K562 (cell line): ENCODE measurements at regions not wholly inside any gene's neighbourhood (a gene's known extent, or its start where the extent isn't known, plus 50 kb on each side); places are given as distances from the start of the nearest gene placed in this dataset.

Experiments
- ATAC-seq: fragments of 200-7000 bp; cut with Tn5 transposase; 3 replicates; pipeline ENCODE4 v1.9.1; 2020; ENCODE audit warnings: moderate library complexity
- BruUV-seq: library from RNA; stranded (reverse); fragments of 400-500 nt; replicated peaks from 2 replicates; lab custom pipeline; 2021; lab: Mats Ljungman, UMichigan
- CTCF ChIA-PET: fragments of 300-600 bp; formaldehyde crosslinking; extraction: SDS; loops from one replicate; lab custom pipeline; 2021; ENCODE audit warnings: low intra/inter-chr PET ratio; lab: Yijun Ruan, JAX
- POLR2A ChIA-PET: fragments of 300-600, 350-650 bp; sonication (Branson Sonifier 250); formaldehyde crosslinking; extraction: SDS; loops from one replicate; lab custom pipeline; 2021; ENCODE audit warnings: antibody characterized with exemption, inconsistent platforms; lab: Yijun Ruan, JAX
- DNase-seq, 4 experiments: peaks; one replicate each; pipeline versions ENCODE4 v3.0.0 to v3.0.0-alpha.2; 2011 to 2018; ENCODE audit warnings: low spot score in 3 of 4, mixed read lengths in 3 of 4; ENCODE audit errors: extremely low read depth in 1 of 4
- FAIRE-seq: peaks from 2 replicates; lab custom pipeline; 2011; peaks lifted over from hg19 to GRCh38; lab: Jason Lieb, UNC
- H2AFZ ChIP-seq: 2 replicates; pipeline ENCODE4 v1.6.0; 2011; ENCODE audit warnings: low read depth, low read length, control low read depth, inconsistent platforms
- H3K27ac ChIP-seq: fragments of 200-600 bp; 3 replicates; pipeline ENCODE4 v1.8.0; 2011; ENCODE audit warnings: low read depth, mild to moderate bottlenecking, control low read depth, inconsistent platforms, low read length, moderate library complexity, mixed read lengths; ENCODE audit errors: extremely low read depth
- H3K27me3 ChIP-seq, 2 experiments: fragments of 300-600 bp in 1 of 2; 2 replicates in 1 of 2; 3 replicates in 1 of 2; pipeline versions ENCODE4 v1.6.0 to v1.8.0; 2011; ENCODE audit warnings: inconsistent platforms in 2 of 2, low read length in 2 of 2, mild to moderate bottlenecking in 1 of 2, mixed read lengths in 1 of 2, moderate library complexity in 1 of 2; ENCODE audit not compliant: control insufficient read depth in 2 of 2, insufficient read depth in 2 of 2
- H3K36me3 ChIP-seq: fragments of 300-600 bp; 3 replicates; pipeline ENCODE4 v1.8.0; 2011; ENCODE audit warnings: mild to moderate bottlenecking, low read length, inconsistent platforms; ENCODE audit not compliant: control insufficient read depth, insufficient read depth
- H3K4me1 ChIP-seq, 2 experiments: fragments of 200-600 bp in 1 of 2; replicated peaks in 1 of 2; 2 replicates in 1 of 2; 3 replicates in 1 of 2; pipeline versions ENCODE4 v1.5.1 to v1.8.0; 2011; ENCODE audit warnings: inconsistent platforms in 2 of 2, low read length in 2 of 2, mild to moderate bottlenecking in 1 of 2, mixed read lengths in 1 of 2, moderate library complexity in 1 of 2; ENCODE audit not compliant: control insufficient read depth in 2 of 2, insufficient read depth in 2 of 2
- H3K4me2 ChIP-seq: 2 replicates; pipeline ENCODE4 v1.6.1; 2011; ENCODE audit warnings: low read length, control low read depth, inconsistent platforms, mixed read lengths; ENCODE audit not compliant: insufficient read depth
- H3K4me3 ChIP-seq: fragments of 200-600 bp; sonication (generic), shearing (Covaris generic); 2 replicates; pipeline ENCODE4 v1.5.1; 2016; ENCODE audit warnings: control low read depth, inconsistent platforms
- H3K79me2 ChIP-seq: fragments of 200-600 bp; 3 replicates; pipeline ENCODE4 v1.8.0; 2011; ENCODE audit warnings: low read length, inconsistent platforms; ENCODE audit not compliant: control insufficient read depth, insufficient read depth
- H3K9ac ChIP-seq, 2 experiments: 2 replicates each; pipeline versions ENCODE4 v1.6.0 to v1.6.1; 2011; ENCODE audit warnings: low read depth in 2 of 2, low read length in 2 of 2, control low read depth in 1 of 2, inconsistent platforms in 1 of 2, mild to moderate bottlenecking in 1 of 2, mixed read lengths in 1 of 2; ENCODE audit not compliant: insufficient read depth in 1 of 2
- H3K9me1 ChIP-seq: one replicate; pipeline ENCODE4 v1.6.0; 2011; ENCODE audit warnings: inconsistent platforms, mild to moderate bottlenecking, low read length, moderate library complexity; ENCODE audit not compliant: control insufficient read depth, insufficient read depth
- H3K9me3 ChIP-seq: replicated peaks from 2 replicates; pipeline ENCODE4 v1.5.1; 2011; ENCODE audit warnings: low read depth, low read length, inconsistent platforms; ENCODE audit not compliant: control insufficient read depth, insufficient read depth
- H4K20me1 ChIP-seq: replicated peaks from 2 replicates; pipeline ENCODE4 v1.6.1; 2011; ENCODE audit warnings: low read length, inconsistent platforms, mixed read lengths; ENCODE audit not compliant: control insufficient read depth, insufficient read depth
- MYBL2 ChIP-seq, 2 experiments: fragments of 450-650 bp in 1 of 2; sonication (generic) in 1 of 2; formaldehyde crosslinking in 1 of 2; IDR thresholded peaks; 2 replicates each; pipeline versions ENCODE4 v1.6.1 to v1.8.1; 2017 to 2022; ENCODE audit warnings: borderline replicate concordance in 1 of 2, inconsistent platforms in 1 of 2, low read depth in 1 of 2, mild to moderate bottlenecking in 1 of 2, missing genetic modification reagents in 1 of 2, moderate library complexity in 1 of 2
- PKNOX1 ChIP-seq: fragments of 450-650 bp; IDR thresholded peaks from 2 replicates; pipeline ENCODE4 v1.6.1; 2016
- TAF15 ChIP-seq: fragments of 200-400 bp; formaldehyde crosslinking; IDR thresholded peaks from 2 replicates; pipeline ENCODE4 v1.6.1; 2017; ENCODE audit warnings: mild to moderate bottlenecking, low read depth, low read length, moderate library complexity
- ZBTB17 ChIP-seq: fragments of 450-650 bp; formaldehyde crosslinking; IDR thresholded peaks from 2 replicates; pipeline ENCODE4 v1.4.0; 2020; ENCODE audit warnings: mild to moderate bottlenecking
- ZNF143 ChIP-seq: sonication (generic); formaldehyde crosslinking; IDR thresholded peaks from 2 replicates; pipeline ENCODE4 v1.9.0; 2022; ENCODE audit warnings: mild to moderate bottlenecking, missing genetic modification reagents
- ZNF431 ChIP-seq: sonication (generic); formaldehyde crosslinking; IDR thresholded peaks from 2 replicates; pipeline ENCODE4 v1.8.0; 2022; ENCODE audit warnings: mild to moderate bottlenecking, missing genetic modification reagents
- ZNF445 ChIP-seq: fragments of 250-450 bp; sonication (Bioruptor Pico); IDR thresholded peaks from 2 replicates; pipeline ENCODE4 v1.4.0; 2020; ENCODE audit warnings: low read depth, mild to moderate bottlenecking, moderate library complexity
- WGBS: fragments of 100-300 bp; shearing (Covaris generic); methylation state at CpG from one replicate; pipeline ENCODE4 v1.1.6; 2016; ENCODE audit warnings: low coverage, mixed read lengths; ENCODE audit not compliant: insufficient coverage; ENCODE audit errors: missing lambda C conversion rate; 5-methylcytosine and 5-hydroxymethylcytosine counted together
- in situ Hi-C: fragments of 300-500 bp; cut with MboI; formaldehyde crosslinking; loops from 4 replicates; pipeline ENCODE4 v1.15.0; 2018; ENCODE audit warnings: inconsistent platforms, mixed read lengths
- intact Hi-C: fragments of 100-400 bp; cut with micrococcal nuclease; formaldehyde crosslinking; loops from 2 replicates; pipeline ENCODE4 v1.14.2; 2022
- TF ChIP-seq, protein P1 (sequence below): sonication (generic); formaldehyde crosslinking; IDR thresholded peaks from 2 replicates; pipeline ENCODE4 v1.8.1; 2022; ENCODE audit warnings: missing genetic modification reagents
- TF ChIP-seq, protein P2 (sequence below), 2 experiments: fragments of 450-650 bp in 1 of 2; sonication (generic) in 1 of 2; formaldehyde crosslinking; conservative IDR thresholded peaks; 2 replicates each; pipeline versions ENCODE4 v1.4.0 to v1.8.1; 2020 to 2022; ENCODE audit warnings: mild to moderate bottlenecking in 1 of 2, missing genetic modification reagents in 1 of 2

DNA sequence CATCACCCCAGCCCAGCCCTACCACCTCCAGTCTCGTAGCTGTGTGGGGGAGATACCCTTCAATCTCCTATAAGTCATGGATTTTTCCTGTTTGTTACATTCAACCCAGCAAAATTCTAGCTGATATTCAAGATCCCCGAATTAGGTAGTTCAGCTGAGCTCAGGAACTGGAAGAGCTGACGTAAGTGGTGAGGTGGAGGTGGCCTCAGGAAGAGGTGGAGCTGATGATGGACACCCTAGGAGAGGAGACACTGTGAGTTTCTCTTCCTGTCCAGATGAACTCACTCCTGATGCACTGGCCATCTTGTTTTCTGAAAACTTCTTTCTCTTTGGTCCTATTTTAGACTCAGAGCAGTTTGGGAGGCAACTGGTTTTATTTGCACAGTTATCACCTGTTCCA lies 90.5 kb upstream of the PITRM1 start (continued):
- no peak for TF ChIP-seq PKNOX1

DNA sequence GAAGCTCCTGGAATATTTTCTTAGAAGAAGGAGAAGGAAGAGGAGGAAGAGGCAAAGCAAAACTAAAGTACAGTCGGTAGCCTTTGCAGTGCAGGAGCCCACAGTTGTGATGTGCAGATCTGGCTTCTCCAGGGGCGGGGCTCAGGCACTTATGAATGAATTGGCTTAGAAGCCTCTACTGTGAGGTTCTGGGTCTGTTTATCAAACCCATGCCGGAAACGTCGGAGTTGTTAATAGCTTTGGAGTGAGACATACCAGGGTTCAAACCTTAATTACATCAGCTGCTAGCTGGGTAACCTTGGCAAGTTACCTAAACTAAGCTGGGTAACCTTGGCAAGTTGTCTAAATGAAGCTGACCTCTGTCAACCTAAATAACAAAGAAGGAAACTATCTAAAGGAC lies 89.3 kb upstream of the PITRM1 start:
- 2% methylated on average over 5 of the region's 5 CpGs for WGBS
- no peak overlapping the region for H3K4me2 ChIP-seq
- H3K79me2 ChIP-seq = no peaks in the 10 kb centered on the region
- ChIA-PET POLR2A (interaction anchor here (0.6 to 1.0 kb wide), 3 partner anchors 46 to 90 kb away, joined by 3 read pairs; no protein-coding TSS in a partner anchor), CTCF (no interaction called here)
- no peaks in the 10 kb centered on the region for H3K36me3 ChIP-seq
- no TSS peak for BruUV-seq
- no peak overlapping the region for H3K27ac ChIP-seq
- TF ChIP-seq, protein P1, sequence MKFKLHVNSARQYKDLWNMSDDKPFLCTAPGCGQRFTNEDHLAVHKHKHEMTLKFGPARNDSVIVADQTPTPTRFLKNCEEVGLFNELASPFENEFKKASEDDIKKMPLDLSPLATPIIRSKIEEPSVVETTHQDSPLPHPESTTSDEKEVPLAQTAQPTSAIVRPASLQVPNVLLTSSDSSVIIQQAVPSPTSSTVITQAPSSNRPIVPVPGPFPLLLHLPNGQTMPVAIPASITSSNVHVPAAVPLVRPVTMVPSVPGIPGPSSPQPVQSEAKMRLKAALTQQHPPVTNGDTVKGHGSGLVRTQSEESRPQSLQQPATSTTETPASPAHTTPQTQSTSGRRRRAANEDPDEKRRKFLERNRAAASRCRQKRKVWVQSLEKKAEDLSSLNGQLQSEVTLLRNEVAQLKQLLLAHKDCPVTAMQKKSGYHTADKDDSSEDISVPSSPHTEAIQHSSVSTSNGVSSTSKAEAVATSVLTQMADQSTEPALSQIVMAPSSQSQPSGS = no peak
- no peak for TF ChIP-seq ZNF143 (CRISPR knock-in tag)
- no peak for TF ChIP-seq ZBTB17 (CRISPR knock-in tag)
- no peak for TF ChIP-seq ZNF431
- no peak for TF ChIP-seq ZNF445 (CRISPR knock-in tag)
- TF ChIP-seq, protein P2, sequence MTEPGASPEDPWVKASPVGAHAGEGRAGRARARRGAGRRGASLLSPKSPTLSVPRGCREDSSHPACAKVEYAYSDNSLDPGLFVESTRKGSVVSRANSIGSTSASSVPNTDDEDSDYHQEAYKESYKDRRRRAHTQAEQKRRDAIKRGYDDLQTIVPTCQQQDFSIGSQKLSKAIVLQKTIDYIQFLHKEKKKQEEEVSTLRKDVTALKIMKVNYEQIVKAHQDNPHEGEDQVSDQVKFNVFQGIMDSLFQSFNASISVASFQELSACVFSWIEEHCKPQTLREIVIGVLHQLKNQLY (CRISPR knock-in tag; conservative IDR thresholded peaks at IDR 0.05) = no peak
- TF ChIP-seq TAF15 = no peak
- no peak for TF ChIP-seq MYBL2 (IDR thresholded peaks at IDR 0.05; ENCODE audit: low read depth)
- no peak for TF ChIP-seq MYBL2 (CRISPR knock-in tag; IDR thresholded peaks at IDR 0.05; ENCODE audit: borderline replicate concordance)
- no peak for FAIRE-seq
- H3K9me1 ChIP-seq = no peaks in the 10 kb centered on the region
- no peak for DNase-seq
- no peaks in the 10 kb centered on the region; a peak in 1 of 5 replicates for H3K4me1 ChIP-seq
- no peak overlapping the region for H3K9ac ChIP-seq
- ATAC-seq = no peak
- intact Hi-C loops (no loop called here), in situ Hi-C loops (no loop called here)
- H3K9me3 ChIP-seq = no peaks in the 10 kb centered on the region
- H3K4me3 ChIP-seq = no peak overlapping the region
- H2AFZ ChIP-seq = no peak overlapping the region
- H4K20me1 ChIP-seq = no peaks in the 10 kb centered on the region
- H3K27me3 ChIP-seq = peaks cover 31 to 64% of the 10 kb centered on the region in 2 experiments
